ENCODE measurements at regions not wholly inside any gene's neighbourhood (a gene's known extent, or its start where the extent isn't known, plus 50 kb on each side); places are given as distances from the start of the nearest gene placed in this dataset.

- peak; percentile 50 for TF ChIP-seq CTCF (conservative IDR thresholded peaks at IDR 0.05; ENCODE audit: low read depth, low read length)
- no peak for TF ChIP-seq EZH2phosphoT487 (IDR thresholded peaks at IDR 0.05; ENCODE audit: borderline replicate concordance, low read length)
- TF ChIP-seq EZH2 (IDR thresholded peaks at IDR 0.05; ENCODE audit: low read length, unreplicated experiment), result no peak
- intact Hi-C loops (cut with micrococcal nuclease), result no loop called here
- BruUV-seq (replicated peaks), result no TSS peak
Observed at GRCh38 chr3:70550723-70551319, 238.4 kb upstream of the MDFIC2 start.

GRCh38 chr3:70546679-70547078 lies 234.2 kb upstream of the MDFIC2 start:
- Histone ChIP-seq H2AFZ (ENCODE audit: low read length) (no peak overlapping the region), H3K9me3 (ENCODE audit: low read length) (no peaks in the 10 kb centered on the region), H3K27ac (ENCODE audit: low read length) (no peak overlapping the region), H3K36me3 (ENCODE audit: low read depth, low read length) (no peaks in the 10 kb centered on the region), H3K4me3 (ENCODE audit: low read length) (no peak overlapping the region), H3K9me2 (replicated peaks; ENCODE audit: low read length) (no peaks in the 10 kb centered on the region), H3K4me1 (ENCODE audit: insufficient read depth, low read length) (no peaks in the 10 kb centered on the region), H4K20me1 (ENCODE audit: low read length) (no peaks in the 10 kb centered on the region), H3K79me2 (ENCODE audit: low read length) (no peaks in the 10 kb centered on the region), H3K4me2 (ENCODE audit: low read length) (no peak overlapping the region), H3K27me3 (ENCODE audit: low read length) (no peaks in the 10 kb centered on the region), H3F3A (ENCODE audit: low read length, unreplicated experiment) (no peaks in the 10 kb centered on the region), H3K9ac (ENCODE audit: low read length) (no peak overlapping the region)
- no TSS peak for BruUV-seq (replicated peaks)
- ChIA-PET POLR2A (ENCODE audit: unreplicated experiment) (no interaction called here), CTCF (no interaction called here)
- TF ChIP-seq EZH2phosphoT487 (IDR thresholded peaks at IDR 0.05; ENCODE audit: borderline replicate concordance, low read length) (no peak), CTCF (conservative IDR thresholded peaks at IDR 0.05; ENCODE audit: low read depth, low read length) (no peak), EZH2 (IDR thresholded peaks at IDR 0.05; ENCODE audit: low read length, unreplicated experiment) (no peak)
- intact Hi-C loops (cut with micrococcal nuclease), result no loop called here
- DNase-seq (no peak), ATAC-seq (no peak)

More at GRCh38 chr3:70550723-70551319, 238.4 kb upstream of the MDFIC2 start:
- Histone ChIP-seq H3K9me3 (ENCODE audit: low read length) (no peaks in the 10 kb centered on the region), H2AFZ (ENCODE audit: low read length) (no peak overlapping the region), H3K27me3 (ENCODE audit: low read length) (no peaks in the 10 kb centered on the region), H3K9me2 (replicated peaks; ENCODE audit: low read length) (no peaks in the 10 kb centered on the region), H3K9ac (ENCODE audit: low read length) (no peak overlapping the region), H3F3A (ENCODE audit: low read length, unreplicated experiment) (no peaks in the 10 kb centered on the region), H3K36me3 (ENCODE audit: low read depth, low read length) (no peaks in the 10 kb centered on the region), H3K79me2 (ENCODE audit: low read length) (no peaks in the 10 kb centered on the region), H3K4me3 (ENCODE audit: low read length) (no peak overlapping the region), H3K4me2 (ENCODE audit: low read length) (no peak overlapping the region), H3K4me1 (ENCODE audit: insufficient read depth, low read length) (no peaks in the 10 kb centered on the region), H4K20me1 (ENCODE audit: low read length) (no peaks in the 10 kb centered on the region), H3K27ac (ENCODE audit: low read length) (no peak overlapping the region)
- ChIA-PET POLR2A (ENCODE audit: unreplicated experiment) (no interaction called here), CTCF (interaction anchor here (0.5 to 0.7 kb wide), 3 partner anchors 148 to 1102 kb away, joined by 3 read pairs; no protein-coding TSS in a partner anchor)
- DNase-seq (peak; percentile 44), ATAC-seq (peak; percentile 65; the same call in 1 of the 2 replicates)

- no TSS peak for BruUV-seq (replicated peaks)
- H3K27me3 ChIP-seq (ENCODE audit: low read length), result no peaks in the 10 kb centered on the region
- H2AFZ ChIP-seq (ENCODE audit: low read length), result no peak overlapping the region
- no peaks in the 10 kb centered on the region for H4K20me1 ChIP-seq (ENCODE audit: low read length)
- H3K4me2 ChIP-seq (ENCODE audit: low read length), result no peak overlapping the region
- no peaks in the 10 kb centered on the region for H3K9me2 ChIP-seq (replicated peaks; ENCODE audit: low read length)
- TF ChIP-seq EZH2phosphoT487 (IDR thresholded peaks at IDR 0.05; ENCODE audit: borderline replicate concordance, low read length) (no peak), CTCF (conservative IDR thresholded peaks at IDR 0.05; ENCODE audit: low read depth, low read length) (no peak), EZH2 (IDR thresholded peaks at IDR 0.05; ENCODE audit: low read length, unreplicated experiment) (no peak)
- H3K79me2 ChIP-seq (ENCODE audit: low read length), result no peaks in the 10 kb centered on the region
- no peaks in the 10 kb centered on the region for H3K9me3 ChIP-seq (ENCODE audit: low read length)
- H3K4me3 ChIP-seq (ENCODE audit: low read length), result no peak overlapping the region
- no peak overlapping the region for H3K27ac ChIP-seq (ENCODE audit: low read length)
- CTCF ChIA-PET, result no interaction called here
- intact Hi-C loops (cut with micrococcal nuclease), result no loop called here
- ATAC-seq (no peak), DNase-seq (no peak)
- POLR2A ChIA-PET (ENCODE audit: unreplicated experiment), result no interaction called here
- no peak overlapping the region for H3K9ac ChIP-seq (ENCODE audit: low read length)
- H3F3A ChIP-seq (ENCODE audit: low read length, unreplicated experiment), result no peaks in the 10 kb centered on the region
- H3K4me1 ChIP-seq (ENCODE audit: insufficient read depth, low read length), result no peaks in the 10 kb centered on the region
- H3K36me3 ChIP-seq (ENCODE audit: low read depth, low read length), result no peaks in the 10 kb centered on the region
Observed at GRCh38 chr3:70543493-70543892, 231.1 kb upstream of the MDFIC2 start.

All from PC-3 (cell line).